Right lung (tissue), 2 donors: ENCODE measurements at regions not wholly inside any gene's neighbourhood (a gene's known extent, or its start where the extent isn't known, plus 50 kb on each side); places are given as distances from the start of the nearest gene placed in this dataset.

Experiments used
- DNase-seq, 2 donors: peaks; one replicate each; pipeline ENCODE4 v3.0.0-alpha.2; 2013

- DNase-seq, result no peak
Observed at GRCh38 chr18:59966913-59967312, 67.1 kb downstream of the PMAIP1 start.

DNA sequence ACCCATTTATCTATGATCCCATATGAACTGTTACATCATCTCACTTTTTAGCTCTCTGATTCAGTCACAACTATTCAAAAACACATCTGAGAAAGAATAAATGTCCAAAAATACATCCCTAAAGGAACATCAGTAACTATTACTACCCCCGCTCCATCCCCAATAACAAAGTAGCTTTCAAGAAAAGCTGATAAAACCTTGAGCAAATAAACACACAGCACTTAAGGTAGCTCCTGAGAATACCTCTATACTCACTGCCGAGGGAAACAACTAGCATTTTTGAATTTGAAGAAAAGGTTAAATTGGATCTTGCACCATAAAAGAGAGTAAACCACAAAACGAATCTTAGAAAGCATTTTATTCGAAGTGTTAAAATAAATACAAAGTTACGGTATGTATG is 63.4 kb downstream of the PMAIP1 start:
- DNase-seq, result no peak

DNA sequence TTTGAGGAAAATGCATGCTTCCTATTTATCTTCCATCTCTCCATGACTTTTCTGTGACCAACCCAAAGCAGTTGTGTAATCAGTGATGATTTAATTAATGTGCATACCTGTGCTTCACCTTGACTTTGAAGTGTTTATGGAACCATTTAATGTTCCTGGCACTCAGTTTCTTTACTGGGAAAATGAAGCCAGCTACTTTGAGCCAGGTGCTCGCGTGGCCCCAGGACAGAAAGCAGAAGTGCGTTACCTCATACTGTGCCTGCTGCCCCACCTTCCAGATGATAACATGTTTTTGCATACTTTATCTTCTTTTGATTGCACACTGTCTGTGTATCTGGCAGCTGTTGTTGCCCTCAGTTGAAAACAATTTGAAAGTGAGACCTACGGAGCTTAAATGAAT is 61.3 kb downstream of the PMAIP1 start:
- DNase-seq, result no peak

GRCh38 chr18:59960272-59960671 is 60.5 kb downstream of the PMAIP1 start:
- DNase-seq, result no peak

DNA sequence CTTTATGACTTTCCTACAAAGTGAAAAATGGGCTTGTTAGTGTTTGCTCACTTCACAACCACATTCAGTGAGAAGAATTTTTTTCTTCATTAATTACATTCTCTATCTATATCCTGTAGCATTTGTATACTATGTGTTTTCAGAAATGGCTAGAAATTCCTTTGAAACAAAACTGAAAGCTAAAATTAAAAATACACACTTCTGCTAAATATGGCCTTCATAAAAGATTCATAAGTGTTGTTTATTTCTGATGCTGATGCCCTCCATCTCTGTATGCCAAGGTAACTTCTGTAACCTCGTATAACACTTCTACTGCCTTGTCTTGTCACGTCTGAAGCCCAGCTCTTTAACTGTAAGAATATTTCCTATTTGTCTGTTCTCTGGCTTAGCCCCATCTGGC is 59.8 kb downstream of the PMAIP1 start:
- no peak for DNase-seq

DNA sequence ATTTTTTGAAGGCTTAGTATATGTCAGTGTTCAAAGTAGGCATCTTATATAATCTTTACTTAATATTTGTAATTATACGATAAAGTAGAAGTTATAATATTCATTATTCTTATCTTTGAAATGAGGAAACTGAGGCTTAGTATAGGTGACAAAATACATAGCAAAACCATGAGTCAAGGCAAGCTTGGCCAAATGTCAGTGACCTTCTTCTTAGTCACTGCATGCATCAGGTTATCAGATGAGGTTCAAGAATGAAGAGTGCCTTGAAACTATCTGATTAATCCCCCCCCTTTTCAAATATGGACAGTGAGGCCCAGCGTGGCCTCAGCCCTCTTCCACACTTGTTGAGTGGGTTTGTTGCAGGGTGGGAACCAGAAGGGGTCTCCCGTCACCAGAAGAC is 59.3 kb downstream of the PMAIP1 start:
- DNase-seq, result no peak

GRCh38 chr18:59957957-59958356 is 58.2 kb downstream of the PMAIP1 start:
- DNase-seq, result peak; percentile 15 to 18

GRCh38 chr18:59954755-59955156 is 55.0 kb downstream of the PMAIP1 start:
- no peak for DNase-seq

DNA sequence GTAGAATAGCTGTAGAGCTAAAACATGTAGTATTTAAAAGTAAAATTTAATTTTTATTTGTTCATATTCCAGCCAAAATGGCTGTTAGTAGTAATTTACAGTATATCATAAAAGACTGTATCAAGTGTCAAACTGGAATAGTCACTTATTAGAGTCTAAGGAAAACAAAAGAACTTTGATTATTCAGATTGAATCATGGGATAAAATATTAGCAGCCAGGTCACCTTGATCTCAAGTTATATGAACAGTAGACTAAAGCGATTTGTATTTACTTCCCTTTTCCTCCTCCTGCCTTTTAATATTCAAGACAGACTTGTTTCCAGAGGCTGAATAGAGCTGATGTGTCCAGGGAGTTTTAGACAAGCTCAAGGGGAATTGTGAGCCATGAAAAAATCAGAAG is 54.4 kb downstream of the PMAIP1 start:
- DNase-seq, result no peak
